ENCODE measurements at regions not wholly inside any gene's neighbourhood (a gene's known extent, or its start where the extent isn't known, plus 50 kb on each side); places are given as distances from the start of the nearest gene placed in this dataset.

DNA sequence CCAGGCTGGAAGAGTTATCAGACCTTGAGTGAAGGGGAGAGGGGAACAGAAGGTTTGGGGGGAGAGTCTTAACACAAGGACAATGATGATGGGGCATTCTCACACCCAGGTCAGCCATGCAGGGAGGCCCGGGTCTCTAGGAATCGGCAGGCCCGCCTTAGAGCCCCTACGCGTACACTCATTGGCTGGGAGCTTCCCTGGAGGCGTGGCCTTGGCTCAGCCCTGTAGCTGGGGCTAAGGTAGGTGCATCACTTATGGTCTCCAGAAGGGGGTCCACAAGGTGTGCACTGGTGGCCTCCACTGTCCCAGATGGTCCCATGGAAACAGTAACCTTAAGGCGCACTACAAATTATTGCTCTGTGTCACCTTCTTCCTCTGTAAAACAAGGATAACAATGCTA lies 660.1 kb downstream of the MED13L start:
- no peaks in the 10 kb centered on the region for H3K36me3 ChIP-seq (replicated peaks; ENCODE audit: insufficient read depth, low read depth)
- 93% methylated on average over 7 of the region's 7 CpGs for WGBS (ENCODE audit: low lambda C conversion rate, missing lambda C conversion rate)
- no peak for DNase-seq (ENCODE audit: low spot score)

DNA sequence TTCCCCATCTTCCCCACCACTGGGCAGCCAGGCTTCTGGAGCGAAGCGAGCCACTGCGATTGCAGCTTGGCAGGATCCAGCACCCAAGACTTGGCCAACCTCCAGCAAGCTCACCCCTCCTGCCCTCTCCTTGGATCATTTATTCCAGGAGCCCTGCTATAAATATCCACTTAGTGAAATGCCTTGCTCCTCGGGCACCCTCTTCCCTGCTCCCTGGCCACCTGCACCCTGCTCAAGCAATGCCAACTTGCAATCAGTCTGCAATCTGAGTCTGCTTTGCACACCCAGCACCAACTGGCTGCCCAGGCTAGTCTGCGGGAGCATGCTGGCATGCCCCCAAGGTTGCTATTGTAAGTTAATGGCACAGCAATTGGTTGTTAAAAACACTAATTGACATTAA lies 666.0 kb downstream of the MED13L start:
- TF ChIP-seq, protein P1, sequence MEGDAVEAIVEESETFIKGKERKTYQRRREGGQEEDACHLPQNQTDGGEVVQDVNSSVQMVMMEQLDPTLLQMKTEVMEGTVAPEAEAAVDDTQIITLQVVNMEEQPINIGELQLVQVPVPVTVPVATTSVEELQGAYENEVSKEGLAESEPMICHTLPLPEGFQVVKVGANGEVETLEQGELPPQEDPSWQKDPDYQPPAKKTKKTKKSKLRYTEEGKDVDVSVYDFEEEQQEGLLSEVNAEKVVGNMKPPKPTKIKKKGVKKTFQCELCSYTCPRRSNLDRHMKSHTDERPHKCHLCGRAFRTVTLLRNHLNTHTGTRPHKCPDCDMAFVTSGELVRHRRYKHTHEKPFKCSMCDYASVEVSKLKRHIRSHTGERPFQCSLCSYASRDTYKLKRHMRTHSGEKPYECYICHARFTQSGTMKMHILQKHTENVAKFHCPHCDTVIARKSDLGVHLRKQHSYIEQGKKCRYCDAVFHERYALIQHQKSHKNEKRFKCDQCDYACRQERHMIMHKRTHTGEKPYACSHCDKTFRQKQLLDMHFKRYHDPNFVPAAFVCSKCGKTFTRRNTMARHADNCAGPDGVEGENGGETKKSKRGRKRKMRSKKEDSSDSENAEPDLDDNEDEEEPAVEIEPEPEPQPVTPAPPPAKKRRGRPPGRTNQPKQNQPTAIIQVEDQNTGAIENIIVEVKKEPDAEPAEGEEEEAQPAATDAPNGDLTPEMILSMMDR (IDR thresholded peaks at IDR 0.05; ENCODE audit: poor library complexity) = no peak
- no peak for TF ChIP-seq EZH2 (IDR thresholded peaks at IDR 0.05; ENCODE audit: borderline replicate concordance)
- TF ChIP-seq EZH2phosphoT487 (IDR thresholded peaks at IDR 0.05; ENCODE audit: low read depth, severe bottlenecking, unreplicated experiment) = no peak
- DNase-seq (ENCODE audit: low spot score) = no peak
- Histone ChIP-seq H3K4me1 (ENCODE audit: insufficient read depth) (no peaks in the 10 kb centered on the region), H3K4me2 (no peak overlapping the region), H3K36me3 (replicated peaks; ENCODE audit: insufficient read depth, low read depth) (no peaks in the 10 kb centered on the region), H3K79me2 (no peaks in the 10 kb centered on the region), H3K9me3 (ENCODE audit: low read depth) (no peaks in the 10 kb centered on the region), H3K4me3 (no peak overlapping the region), H4K20me1 (ENCODE audit: insufficient read depth, poor library complexity, severe bottlenecking) (no peaks in the 10 kb centered on the region), H3K9me2 (replicated peaks; ENCODE audit: insufficient read depth) (no peaks in the 10 kb centered on the region), H3K27me3 (no peaks in the 10 kb centered on the region), H2AFZ (no peak overlapping the region), H3K27ac (no peak overlapping the region)
- 92% methylated on average over 5 of the region's 5 CpGs for WGBS (ENCODE audit: low lambda C conversion rate, missing lambda C conversion rate)

More for the DNA sequence above, 660.1 kb downstream of the MED13L start:
- Histone ChIP-seq H3K4me2 (no peak overlapping the region), H4K20me1 (ENCODE audit: insufficient read depth, poor library complexity, severe bottlenecking) (no peaks in the 10 kb centered on the region), H2AFZ (no peak overlapping the region), H3K27me3 (no peaks in the 10 kb centered on the region), H3K4me1 (ENCODE audit: insufficient read depth) (no peaks in the 10 kb centered on the region), H3K9me2 (replicated peaks; ENCODE audit: insufficient read depth) (no peaks in the 10 kb centered on the region), H3K79me2 (no peaks in the 10 kb centered on the region), H3K27ac (no peak overlapping the region), H3K9me3 (ENCODE audit: low read depth) (no peaks in the 10 kb centered on the region), H3K4me3 (no peak overlapping the region)
- TF ChIP-seq EZH2 (IDR thresholded peaks at IDR 0.05; ENCODE audit: borderline replicate concordance) (no peak), EZH2phosphoT487 (IDR thresholded peaks at IDR 0.05; ENCODE audit: low read depth, severe bottlenecking, unreplicated experiment) (no peak)
- TF ChIP-seq, protein P1 (IDR thresholded peaks at IDR 0.05; ENCODE audit: poor library complexity) = no peak

DNA sequence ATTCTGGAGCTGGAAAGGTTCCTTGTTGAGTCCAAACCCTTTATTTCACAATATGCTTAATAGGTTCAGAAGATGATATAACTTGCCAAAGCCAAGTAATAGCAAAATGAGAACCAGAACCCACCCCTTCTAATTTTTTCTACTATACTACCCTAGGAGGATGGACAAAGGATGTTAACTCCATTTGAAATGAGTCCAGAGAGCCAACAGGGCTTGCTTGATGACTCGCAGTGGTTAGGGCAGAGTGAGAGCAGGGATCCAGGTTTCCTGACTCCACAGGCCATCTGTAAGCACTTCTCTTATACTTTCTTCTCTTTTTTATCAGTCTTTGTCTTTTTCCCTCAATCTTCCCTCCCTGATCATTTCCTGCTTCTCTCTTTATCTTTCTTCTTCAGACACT lies 668.1 kb downstream of the MED13L start:
- H3K27me3 ChIP-seq = no peaks in the 10 kb centered on the region
- H2AFZ ChIP-seq = no peak overlapping the region
- H3K4me2 ChIP-seq = no peak overlapping the region
- no peak overlapping the region for H3K4me3 ChIP-seq
- H3K36me3 ChIP-seq (replicated peaks; ENCODE audit: insufficient read depth, low read depth) = no peaks in the 10 kb centered on the region
- H3K79me2 ChIP-seq = no peaks in the 10 kb centered on the region
- no peak for DNase-seq (ENCODE audit: low spot score)
- no peak overlapping the region for H3K27ac ChIP-seq
- H3K4me1 ChIP-seq (ENCODE audit: insufficient read depth) = no peaks in the 10 kb centered on the region
- TF ChIP-seq, protein P1 (IDR thresholded peaks at IDR 0.05; ENCODE audit: poor library complexity) = no peak
- no peak for TF ChIP-seq EZH2 (IDR thresholded peaks at IDR 0.05; ENCODE audit: borderline replicate concordance)
- no peak for TF ChIP-seq EZH2phosphoT487 (IDR thresholded peaks at IDR 0.05; ENCODE audit: low read depth, severe bottlenecking, unreplicated experiment)
- 90% methylated on average over 1 of the region's 1 CpG for WGBS (ENCODE audit: low lambda C conversion rate, missing lambda C conversion rate)
- H3K9me2 ChIP-seq (replicated peaks; ENCODE audit: insufficient read depth) = no peaks in the 10 kb centered on the region
- no peaks in the 10 kb centered on the region for H3K9me3 ChIP-seq (ENCODE audit: low read depth)
- no peaks in the 10 kb centered on the region for H4K20me1 ChIP-seq (ENCODE audit: insufficient read depth, poor library complexity, severe bottlenecking)

DNA sequence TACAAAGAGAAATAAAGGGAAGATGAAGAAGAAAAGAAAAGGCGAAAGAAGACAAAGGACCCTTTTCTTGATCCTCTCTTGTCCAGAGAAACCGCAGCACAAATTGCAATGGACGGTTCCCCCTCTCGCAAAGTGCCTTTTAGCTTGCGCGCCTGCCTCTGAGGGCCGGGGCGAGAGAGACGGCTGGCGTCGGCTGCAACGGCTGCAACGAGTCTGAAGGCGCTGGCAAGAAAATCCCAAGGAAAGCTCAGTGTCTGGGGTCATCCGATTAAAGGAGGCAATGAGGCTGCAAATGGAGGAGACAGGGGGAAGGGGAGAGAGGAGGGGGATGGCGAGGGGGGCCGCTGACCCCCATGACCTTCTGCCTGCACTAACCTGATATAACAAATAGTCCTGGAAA lies 671.5 kb downstream of the MED13L start:
- no peaks in the 10 kb centered on the region for H3K9me3 ChIP-seq (ENCODE audit: low read depth)
- H3K27ac ChIP-seq = no peak overlapping the region
- H3K27me3 ChIP-seq = no peaks in the 10 kb centered on the region
- H3K79me2 ChIP-seq = no peaks in the 10 kb centered on the region
- TF ChIP-seq EZH2 (IDR thresholded peaks at IDR 0.05; ENCODE audit: borderline replicate concordance) (no peak), EZH2phosphoT487 (IDR thresholded peaks at IDR 0.05; ENCODE audit: low read depth, severe bottlenecking, unreplicated experiment) (no peak)
- no peak overlapping the region for H2AFZ ChIP-seq
- H3K4me1 ChIP-seq (ENCODE audit: insufficient read depth) = no peaks in the 10 kb centered on the region
- no peaks in the 10 kb centered on the region for H4K20me1 ChIP-seq (ENCODE audit: insufficient read depth, poor library complexity, severe bottlenecking)
- 81% methylated on average over 15 of the region's 17 CpGs for WGBS (ENCODE audit: low lambda C conversion rate, missing lambda C conversion rate)
- no peaks in the 10 kb centered on the region for H3K9me2 ChIP-seq (replicated peaks; ENCODE audit: insufficient read depth)
- H3K4me3 ChIP-seq = no peak overlapping the region
- peaks cover 3% of the 10 kb centered on the region for H3K36me3 ChIP-seq (replicated peaks; ENCODE audit: insufficient read depth, low read depth)
- no peak for DNase-seq (ENCODE audit: low spot score)
- no peak overlapping the region for H3K4me2 ChIP-seq

Measured in hepatocyte (in vitro differentiated cells).